CD4-positive, alpha-beta memory T cell (primary cell): ENCODE measurements at regions not wholly inside any gene's neighbourhood (a gene's known extent, or its start where the extent isn't known, plus 50 kb on each side); places are given as distances from the start of the nearest gene placed in this dataset.

Experiments
- CTCF ChIA-PET: fragments of 350-600 bp; sonication (Branson Sonifier 250); formaldehyde crosslinking; loops from one replicate; lab custom pipeline; 2021; ENCODE audit warnings: inconsistent platforms; ENCODE audit not compliant: partially characterized antibody; lab: Charles Lee
- POLR2A ChIA-PET: fragments of 350-600 bp; sonication (Branson Sonifier 250); formaldehyde crosslinking; loops from one replicate; lab custom pipeline; 2021; ENCODE audit not compliant: partially characterized antibody; lab: Charles Lee
- DNase-seq, 5 donors: peaks; one replicate each; pipeline versions ENCODE4 v3.0.0 to v3.0.0-alpha.2; 2020 to 2022; ENCODE audit warnings: mixed read lengths in 1 of 5
- H3K27ac ChIP-seq: one replicate; pipeline ENCODE4 v1.7.0; 2013; ENCODE audit warnings: low read depth, low read length
- H3K27me3 ChIP-seq: 2 replicates; pipeline ENCODE4 v1.7.0; 2013; ENCODE audit warnings: mild to moderate bottlenecking, low read length, moderate library complexity; ENCODE audit not compliant: insufficient read depth
- H3K36me3 ChIP-seq: 2 replicates; pipeline ENCODE4 v1.7.0; 2013; ENCODE audit warnings: mild to moderate bottlenecking, low read length, moderate library complexity; ENCODE audit not compliant: insufficient read depth
- H3K4me1 ChIP-seq: 2 replicates; pipeline ENCODE4 v1.7.0; 2013; ENCODE audit warnings: mild to moderate bottlenecking, low read length, moderate library complexity; ENCODE audit not compliant: insufficient read depth
- H3K4me3 ChIP-seq, 2 donors: one replicate each; pipeline ENCODE4 v1.7.0; 2013; ENCODE audit warnings: low read length in 2 of 2, mild to moderate bottlenecking in 1 of 2
- H3K9me3 ChIP-seq, 2 donors: one replicate each; pipeline ENCODE4 v1.7.0; 2013; ENCODE audit warnings: low read length in 2 of 2, control low read depth in 1 of 2; ENCODE audit not compliant: control insufficient read depth in 1 of 2
- H3K27ac Mint-ChIP-seq, 7 donors: one replicate each; pipeline ENCODE4 v1.8.0; 2020 to 2021; ENCODE audit warnings: mixed read lengths in 7 of 7, mild to moderate bottlenecking in 6 of 7, inconsistent platforms in 3 of 7, moderate library complexity in 3 of 7
- H3K27me3 Mint-ChIP-seq, 2 donors: one replicate each; pipeline ENCODE4 v1.8.0; 2020 to 2021; ENCODE audit warnings: mixed read lengths in 2 of 2
- H3K36me3 Mint-ChIP-seq, 2 donors: one replicate each; pipeline ENCODE4 v1.8.0; 2020 to 2021; ENCODE audit warnings: mixed read lengths in 2 of 2, inconsistent platforms in 1 of 2, mild to moderate bottlenecking in 1 of 2
- H3K4me1 Mint-ChIP-seq, 4 donors: one replicate each; pipeline ENCODE4 v1.8.0; 2020 to 2021; ENCODE audit warnings: mixed read lengths in 4 of 4, mild to moderate bottlenecking in 1 of 4
- H3K4me3 Mint-ChIP-seq, 8 donors: one replicate each; pipeline ENCODE4 v1.8.0; 2020 to 2021; ENCODE audit warnings: mixed read lengths in 8 of 8, mild to moderate bottlenecking in 7 of 8, moderate library complexity in 6 of 8, inconsistent platforms in 3 of 8
- H3K9me3 Mint-ChIP-seq, 8 donors: one replicate each; pipeline ENCODE4 v1.8.0; 2020 to 2021; ENCODE audit warnings: mixed read lengths in 8 of 8, mild to moderate bottlenecking in 5 of 8, inconsistent platforms in 3 of 8, moderate library complexity in 1 of 8
- intact Hi-C: fragments of 100-400 bp; cut with micrococcal nuclease; formaldehyde crosslinking; loops from one replicate; pipeline ENCODE4 v1.15.1; 2023

DNA sequence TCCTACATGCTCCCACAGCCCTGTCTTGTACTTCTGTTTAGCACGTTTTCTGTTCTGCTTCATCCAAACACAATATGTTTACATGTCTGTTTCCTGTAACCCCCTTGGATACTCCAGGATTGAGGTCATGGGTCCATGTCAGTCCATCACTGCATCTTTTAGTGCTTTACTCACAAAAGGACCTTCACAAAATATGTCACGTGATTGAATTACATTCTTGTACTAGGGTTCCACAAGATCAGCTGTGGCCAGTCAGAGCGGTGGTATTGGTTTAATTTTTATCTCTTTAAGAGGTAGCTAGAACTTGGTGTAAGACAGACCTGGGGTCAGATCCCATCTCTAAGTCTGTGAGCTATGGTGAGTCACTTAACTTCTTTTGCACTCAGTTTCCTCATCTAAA lies 201.2 kb upstream of the FAM78B start:
- no peak overlapping the region for H3K4me3 Mint-ChIP-seq
- Histone ChIP-seq H3K4me3 (no peak overlapping the region), H3K27ac (no peak overlapping the region), H3K36me3 (no peaks in the 10 kb centered on the region), H3K9me3 (no peaks in the 10 kb centered on the region), H3K27me3 (no peaks in the 10 kb centered on the region), H3K4me1 (no peaks in the 10 kb centered on the region)
- POLR2A ChIA-PET = no interaction called here
- H3K36me3 Mint-ChIP-seq = no peaks in the 10 kb centered on the region
- no peak overlapping the region for H3K27ac Mint-ChIP-seq
- peaks cover 4 to 6% of the 10 kb centered on the region in 2 donors for H3K27me3 Mint-ChIP-seq
- no peak for DNase-seq
- CTCF ChIA-PET = no interaction called here
- H3K9me3 Mint-ChIP-seq = peaks cover 0 to 6% (median 0%) of the 10 kb centered on the region in 8 donors
- intact Hi-C loops = no loop called here
- H3K4me1 Mint-ChIP-seq = no peaks in the 10 kb centered on the region

DNA sequence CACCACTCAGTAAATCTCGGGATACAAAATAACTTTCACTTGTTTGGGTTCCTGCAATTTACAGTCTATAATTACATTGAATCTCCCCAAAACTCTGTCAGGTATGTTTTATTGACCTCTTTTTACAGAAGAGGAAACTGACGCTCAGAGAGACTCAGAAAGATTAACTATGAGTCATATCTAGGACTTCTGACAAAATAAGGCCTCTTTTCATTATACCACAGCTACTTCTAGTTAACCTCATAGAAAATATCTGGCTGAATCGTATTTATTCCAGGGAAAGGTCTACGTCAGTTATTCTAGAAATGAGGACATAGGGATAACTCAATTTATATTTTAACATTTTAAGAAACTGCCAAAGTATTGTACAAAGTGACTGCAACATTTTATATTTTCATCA lies 211.1 kb upstream of the FAM78B start:
- Histone ChIP-seq H3K4me1 (no peaks in the 10 kb centered on the region), H3K27me3 (no peaks in the 10 kb centered on the region), H3K36me3 (no peaks in the 10 kb centered on the region), H3K9me3 (no peaks in the 10 kb centered on the region), H3K27ac (no peak overlapping the region), H3K4me3 (no peak overlapping the region)
- no peaks in the 10 kb centered on the region for H3K4me1 Mint-ChIP-seq
- no peaks in the 10 kb centered on the region for H3K9me3 Mint-ChIP-seq
- POLR2A ChIA-PET = no interaction called here
- no peaks in the 10 kb centered on the region for H3K36me3 Mint-ChIP-seq
- H3K27ac Mint-ChIP-seq = no peak overlapping the region
- intact Hi-C loops = no loop called here
- DNase-seq = no peak
- peaks cover 2 to 6% of the 10 kb centered on the region in 2 donors for H3K27me3 Mint-ChIP-seq
- no peak overlapping the region for H3K4me3 Mint-ChIP-seq
- CTCF ChIA-PET = no interaction called here

DNA sequence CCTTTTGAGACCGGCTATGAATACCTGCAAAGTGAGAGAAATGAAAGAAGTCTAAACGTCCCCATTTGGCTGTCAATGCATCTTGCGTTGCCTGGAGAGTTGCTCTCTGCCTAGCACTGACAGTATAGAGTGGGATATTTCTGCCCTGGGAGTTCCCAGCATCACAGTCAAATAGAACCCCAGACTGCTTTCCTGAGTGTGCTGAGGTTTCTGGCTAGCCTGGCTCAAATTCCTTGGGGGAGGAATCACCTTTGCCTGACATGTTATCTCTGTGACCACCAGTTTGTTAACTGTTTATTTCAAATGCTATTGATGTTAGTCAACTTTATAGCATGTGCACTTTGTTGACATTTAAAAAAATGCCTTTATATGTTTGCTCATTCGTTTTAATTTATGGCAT lies 212.0 kb upstream of the FAM78B start:
- peaks cover 3 to 8% of the 10 kb centered on the region in 2 donors for H3K27me3 Mint-ChIP-seq
- peaks cover 0 to 3% (median 0%) of the 10 kb centered on the region in 8 donors for H3K9me3 Mint-ChIP-seq
- Histone ChIP-seq H3K4me1 (no peaks in the 10 kb centered on the region), H3K9me3 (no peaks in the 10 kb centered on the region), H3K27ac (no peak overlapping the region), H3K27me3 (no peaks in the 10 kb centered on the region), H3K4me3 (no peak overlapping the region), H3K36me3 (no peaks in the 10 kb centered on the region)
- no peaks in the 10 kb centered on the region for H3K36me3 Mint-ChIP-seq
- H3K27ac Mint-ChIP-seq = no peak overlapping the region
- CTCF ChIA-PET = no interaction called here
- no peaks in the 10 kb centered on the region for H3K4me1 Mint-ChIP-seq
- POLR2A ChIA-PET = no interaction called here
- intact Hi-C loops = no loop called here
- no peak for DNase-seq
- no peak overlapping the region for H3K4me3 Mint-ChIP-seq

DNA sequence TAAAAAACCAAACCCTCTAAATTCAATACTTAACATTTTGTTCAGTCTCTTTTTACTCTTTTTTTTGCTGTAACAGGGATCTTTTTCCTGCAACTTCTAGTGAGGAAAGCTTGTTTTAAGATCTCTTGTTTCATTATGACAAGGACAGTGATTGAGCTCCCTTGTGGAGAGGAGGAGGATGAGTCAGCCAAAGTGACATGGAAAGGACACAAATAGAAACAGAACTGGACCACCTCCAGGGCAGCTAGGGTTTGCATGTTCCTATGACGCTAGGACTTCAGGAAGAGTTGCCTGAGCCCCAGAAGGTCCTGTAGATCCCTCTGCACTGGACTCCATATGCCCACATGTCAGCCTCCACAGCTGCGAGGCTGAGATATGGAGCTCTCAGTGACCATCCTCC lies 212.6 kb upstream of the FAM78B start:
- Mint-ChIP-seq H3K4me1 (no peaks in the 10 kb centered on the region), H3K27me3 (peaks cover 3 to 8% of the 10 kb centered on the region in 2 donors), H3K9me3 (peaks cover 0 to 3% (median 0%) of the 10 kb centered on the region in 8 donors), H3K36me3 (no peaks in the 10 kb centered on the region), H3K27ac (no peak overlapping the region), H3K4me3 (no peak overlapping the region)
- Histone ChIP-seq H3K27me3 (no peaks in the 10 kb centered on the region), H3K4me3 (no peak overlapping the region), H3K36me3 (no peaks in the 10 kb centered on the region), H3K27ac (no peak overlapping the region), H3K4me1 (no peaks in the 10 kb centered on the region), H3K9me3 (no peaks in the 10 kb centered on the region)
- DNase-seq = no peak
- ChIA-PET CTCF (no interaction called here), POLR2A (no interaction called here)
- intact Hi-C loops = no loop called here

DNA sequence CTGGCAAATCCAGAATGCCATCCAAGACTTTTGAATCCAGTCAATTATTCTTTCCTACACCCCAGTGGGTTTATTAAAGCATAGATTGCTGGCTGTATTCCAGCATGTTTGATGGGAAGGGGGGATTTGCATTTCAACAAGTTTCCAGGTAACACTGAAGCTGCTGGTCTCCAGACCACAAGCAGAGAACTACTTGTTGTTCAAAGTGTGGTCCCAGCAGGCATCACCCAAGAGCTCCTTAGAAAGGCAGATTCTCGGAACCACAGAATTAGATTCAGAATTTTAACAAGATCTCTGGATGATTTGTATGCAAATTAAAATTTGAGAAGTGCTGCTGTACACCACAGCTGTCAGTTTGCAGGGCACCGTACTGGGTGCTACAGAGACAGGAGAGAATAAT lies 216.3 kb upstream of the FAM78B start:
- Mint-ChIP-seq H3K4me3 (no peak overlapping the region), H3K36me3 (no peaks in the 10 kb centered on the region), H3K9me3 (peaks cover 0 to 3% (median 0%) of the 10 kb centered on the region in 8 donors), H3K4me1 (no peaks in the 10 kb centered on the region), H3K27ac (no peak overlapping the region), H3K27me3 (peaks cover 5 to 8% of the 10 kb centered on the region in 2 donors)
- DNase-seq = no peak
- H3K36me3 ChIP-seq = no peaks in the 10 kb centered on the region
- H3K27ac ChIP-seq = no peak overlapping the region
- H3K4me3 ChIP-seq = no peak overlapping the region
- H3K9me3 ChIP-seq = no peaks in the 10 kb centered on the region
- H3K27me3 ChIP-seq = no peaks in the 10 kb centered on the region
- intact Hi-C loops = no loop called here
- ChIA-PET POLR2A (no interaction called here), CTCF (no interaction called here)
- no peaks in the 10 kb centered on the region for H3K4me1 ChIP-seq

DNA sequence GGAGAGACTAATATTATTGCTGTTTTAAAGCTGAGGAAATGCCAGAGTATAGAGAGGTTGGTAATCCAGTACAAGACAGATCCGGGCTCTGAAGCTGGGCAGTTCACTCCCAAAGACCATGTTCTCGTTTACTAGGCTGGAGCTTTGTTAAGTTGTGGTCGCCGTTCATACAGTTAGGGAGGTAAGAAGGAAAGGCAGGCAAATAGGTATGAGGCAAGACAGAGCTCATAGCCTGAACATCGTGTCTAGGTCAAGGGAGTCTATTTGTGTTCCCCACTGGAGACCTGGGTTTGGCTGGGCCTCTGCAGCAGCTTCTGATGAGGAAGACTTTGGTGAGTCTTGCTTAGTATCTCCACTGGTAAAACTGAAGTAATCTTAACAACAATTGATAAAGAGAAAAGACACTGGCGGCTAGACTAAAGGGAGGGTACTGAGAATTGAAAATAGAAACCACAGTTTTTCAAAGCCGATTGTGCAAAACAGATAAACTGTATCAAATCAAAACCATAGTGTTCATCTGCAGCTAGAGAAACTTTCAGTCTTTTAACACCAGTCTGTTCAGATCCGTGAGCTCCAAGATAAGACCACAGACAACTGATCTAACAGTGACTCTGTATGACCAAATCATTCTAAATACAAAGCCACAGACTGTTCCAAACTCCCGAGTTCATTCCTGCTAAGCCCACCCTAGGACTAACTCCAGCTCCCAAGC lies 217.0 kb upstream of the FAM78B start:
- Histone ChIP-seq H3K9me3 (no peaks in the 10 kb centered on the region), H3K27ac (no peak overlapping the region), H3K4me1 (no peaks in the 10 kb centered on the region), H3K36me3 (no peaks in the 10 kb centered on the region), H3K27me3 (no peaks in the 10 kb centered on the region), H3K4me3 (no peak overlapping the region)
- Mint-ChIP-seq H3K27ac (no peak overlapping the region), H3K4me3 (no peak overlapping the region), H3K4me1 (no peaks in the 10 kb centered on the region), H3K9me3 (peaks cover 0 to 3% (median 0%) of the 10 kb centered on the region in 8 donors), H3K27me3 (peaks cover 5 to 8% of the 10 kb centered on the region in 2 donors), H3K36me3 (no peaks in the 10 kb centered on the region)
- POLR2A ChIA-PET = interaction anchor here (0.6 kb wide), 1 partner anchor 119 kb away, joined by 3 read pairs; no protein-coding TSS in a partner anchor
- intact Hi-C loops = no loop called here
- CTCF ChIA-PET = no interaction called here
- DNase-seq = no peak

DNA sequence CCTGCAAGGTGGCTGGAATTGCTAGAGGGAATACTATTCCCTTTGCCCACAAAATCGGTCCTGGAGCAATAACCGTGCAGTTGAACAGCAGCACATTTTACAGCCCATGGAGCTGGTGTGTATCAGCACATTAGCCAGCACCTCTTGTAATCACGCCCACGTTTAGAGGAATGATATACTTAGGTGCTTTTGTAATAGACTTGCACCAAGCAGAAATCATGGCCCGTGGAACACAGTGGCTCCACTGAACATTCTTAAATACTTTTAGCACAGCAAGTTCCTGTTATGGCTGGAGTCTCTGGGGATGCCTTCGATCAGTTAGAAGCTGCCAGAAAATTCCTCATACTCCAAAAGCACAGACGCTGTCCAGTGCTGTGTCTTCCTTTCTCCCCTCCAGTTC lies 218.1 kb upstream of the FAM78B start:
- Mint-ChIP-seq H3K36me3 (no peaks in the 10 kb centered on the region), H3K4me1 (no peaks in the 10 kb centered on the region), H3K4me3 (no peak overlapping the region), H3K27ac (no peak overlapping the region), H3K27me3 (peaks cover 5 to 8% of the 10 kb centered on the region in 2 donors), H3K9me3 (peaks cover 0 to 3% (median 0%) of the 10 kb centered on the region in 8 donors)
- no peaks in the 10 kb centered on the region for H3K36me3 ChIP-seq
- no peak overlapping the region for H3K4me3 ChIP-seq
- DNase-seq = no peak
- ChIA-PET CTCF (no interaction called here), POLR2A (no interaction called here)
- no peaks in the 10 kb centered on the region for H3K9me3 ChIP-seq
- no peaks in the 10 kb centered on the region for H3K4me1 ChIP-seq
- H3K27me3 ChIP-seq = no peaks in the 10 kb centered on the region
- no peak overlapping the region for H3K27ac ChIP-seq
- intact Hi-C loops = no loop called here
